GM19025 (cell line): ENCODE measurements at regions not wholly inside any gene's neighbourhood (a gene's known extent, or its start where the extent isn't known, plus 50 kb on each side); places are given as distances from the start of the nearest gene placed in this dataset.

Source experiments
- ATAC-seq: cut with Tn5 transposase; IDR thresholded peaks from one replicate; pipeline ENCODE4 v1.9.1; 2021; ENCODE audit warnings: mild to moderate bottlenecking, low read depth, moderate library complexity; ENCODE audit not compliant: unreplicated experiment

DNA sequence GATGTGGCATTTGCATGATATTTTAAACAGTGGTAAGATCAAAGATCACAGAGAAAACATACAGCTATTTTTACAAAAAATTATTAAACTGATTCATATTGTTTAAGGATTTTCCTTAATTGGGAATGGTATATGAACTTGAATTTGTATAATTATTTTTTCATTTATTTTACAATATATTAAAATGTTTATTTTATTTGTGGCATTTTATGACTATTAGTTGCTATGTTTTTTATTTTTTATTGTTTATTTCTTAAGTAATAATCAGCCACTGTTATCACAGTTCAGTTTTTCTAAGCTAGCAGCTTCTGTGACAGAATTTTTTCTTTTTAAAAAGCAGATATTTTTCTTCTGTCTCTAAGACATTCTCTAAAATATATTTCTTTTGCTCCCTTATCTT lies 387.0 kb upstream of the KHDRBS2 start:
- ATAC-seq = no peak

- no peak for ATAC-seq
These were observed 384.6 kb upstream of the KHDRBS2 start for GRCh38 chr6:62670490-62671223.

DNA sequence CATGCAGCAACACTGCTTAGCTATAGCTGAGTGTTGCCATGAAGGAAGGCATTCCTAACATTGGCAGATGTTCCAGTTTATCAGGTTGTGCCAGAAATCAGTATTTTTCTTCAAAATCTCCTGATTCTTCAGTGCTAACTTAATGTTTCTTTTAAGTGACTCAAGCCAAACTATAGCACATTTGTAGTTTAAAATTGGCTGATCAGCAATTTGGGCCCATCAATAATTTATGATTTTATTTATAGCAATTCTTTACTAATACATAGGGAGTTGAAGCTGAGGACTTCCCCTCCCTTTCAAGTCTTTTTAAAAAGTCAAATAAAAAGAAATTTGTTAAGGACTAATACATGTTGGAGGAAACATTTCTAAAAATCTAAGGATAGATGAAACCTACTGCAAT lies 383.8 kb upstream of the KHDRBS2 start:
- no peak for ATAC-seq

- ATAC-seq = no peak
These were observed 366.8 kb upstream of the KHDRBS2 start for GRCh38 chr6:62652692-62653328.

GRCh38 chr6:62645274-62645673 lies 359.2 kb upstream of the KHDRBS2 start:
- no peak for ATAC-seq

GRCh38 chr6:62640749-62641148 lies 354.7 kb upstream of the KHDRBS2 start:
- ATAC-seq = no peak

- no peak for ATAC-seq
These were observed 340.6 kb upstream of the KHDRBS2 start for GRCh38 chr6:62626661-62627060.

GRCh38 chr6:62623846-62624532 lies 338.0 kb upstream of the KHDRBS2 start:
- no peak for ATAC-seq

GRCh38 chr6:62615366-62616015 lies 329.5 kb upstream of the KHDRBS2 start:
- no peak for ATAC-seq

GRCh38 chr6:62614442-62614841 lies 328.4 kb upstream of the KHDRBS2 start:
- ATAC-seq = no peak

DNA sequence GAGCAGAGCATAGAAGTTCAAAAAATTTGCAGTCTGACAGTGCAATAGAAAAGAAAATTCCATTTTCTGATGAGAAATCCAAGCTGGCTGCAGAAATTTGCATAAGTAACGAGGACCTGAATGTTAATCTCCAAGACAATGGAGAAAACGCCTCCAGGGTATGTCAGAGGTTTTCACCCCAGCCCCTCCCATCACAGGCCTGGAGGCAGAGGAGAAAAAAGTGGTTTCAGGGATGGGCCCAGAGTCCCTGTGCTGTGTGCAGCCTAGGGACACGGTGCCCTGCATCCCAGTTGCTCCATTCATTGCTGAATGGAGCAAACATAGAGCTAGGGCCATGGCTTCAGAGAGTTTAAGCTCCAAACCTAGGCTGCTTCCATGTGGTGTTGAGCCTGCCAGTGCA lies 327.9 kb upstream of the KHDRBS2 start:
- ATAC-seq = no peak

GRCh38 chr6:62612471-62612870 lies 326.4 kb upstream of the KHDRBS2 start:
- no peak for ATAC-seq

DNA sequence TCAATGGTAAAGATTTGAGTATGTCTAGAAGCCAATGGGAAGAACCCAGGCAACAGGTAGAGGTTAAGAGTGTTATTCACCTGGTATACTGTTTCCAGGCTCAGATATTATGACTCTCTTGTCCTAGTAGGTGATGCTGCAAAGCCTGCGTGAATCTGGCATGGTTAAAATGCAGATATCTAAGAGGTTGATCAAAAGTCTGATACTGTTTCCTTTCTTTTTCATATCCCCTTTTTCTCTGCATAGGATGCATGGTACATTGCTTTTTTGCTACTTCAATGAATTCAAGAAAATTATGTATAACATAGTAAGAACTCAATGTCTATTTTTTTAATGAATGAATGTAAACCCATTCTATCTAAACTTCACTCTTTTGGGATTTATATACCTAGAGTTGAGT lies 284.3 kb upstream of the KHDRBS2 start:
- ATAC-seq = no peak

DNA sequence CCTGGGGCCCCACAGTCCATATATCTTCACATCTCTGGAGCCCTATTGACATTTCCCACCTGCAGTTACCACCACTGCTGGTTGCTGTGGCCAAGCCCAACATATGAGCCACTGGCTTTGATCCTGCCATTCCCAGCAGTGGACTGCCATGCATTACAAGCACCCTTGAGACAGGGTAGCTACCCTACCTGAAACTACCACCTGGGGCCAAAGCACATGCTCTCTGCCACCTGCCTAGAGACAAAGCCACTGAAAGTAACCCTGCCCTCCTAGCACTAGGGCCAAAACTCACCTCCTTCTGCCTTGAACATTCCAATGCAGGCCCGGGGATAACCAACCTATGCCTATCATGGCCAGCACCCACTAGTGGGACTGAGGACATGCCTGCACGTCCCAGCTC lies 255.5 kb upstream of the KHDRBS2 start:
- ATAC-seq = no peak

DNA sequence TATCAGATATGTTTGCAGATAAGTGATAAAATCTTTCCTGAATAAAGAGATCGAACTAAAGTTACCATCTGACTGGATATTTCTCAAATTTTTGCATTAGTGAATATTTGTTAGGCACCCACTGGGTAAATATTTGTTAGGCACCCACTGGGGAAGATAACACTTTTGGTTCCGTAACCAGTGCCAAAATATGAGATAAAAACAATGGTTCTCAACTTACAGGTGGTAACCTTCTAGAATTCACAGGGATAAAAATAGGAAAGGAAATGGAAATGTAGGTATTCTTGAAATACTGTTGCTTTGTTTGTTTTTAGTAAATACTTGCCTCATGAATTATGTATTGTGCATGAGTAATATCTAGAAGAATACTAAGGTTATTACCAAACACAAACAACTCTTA lies 245.0 kb upstream of the KHDRBS2 start:
- no peak for ATAC-seq

DNA sequence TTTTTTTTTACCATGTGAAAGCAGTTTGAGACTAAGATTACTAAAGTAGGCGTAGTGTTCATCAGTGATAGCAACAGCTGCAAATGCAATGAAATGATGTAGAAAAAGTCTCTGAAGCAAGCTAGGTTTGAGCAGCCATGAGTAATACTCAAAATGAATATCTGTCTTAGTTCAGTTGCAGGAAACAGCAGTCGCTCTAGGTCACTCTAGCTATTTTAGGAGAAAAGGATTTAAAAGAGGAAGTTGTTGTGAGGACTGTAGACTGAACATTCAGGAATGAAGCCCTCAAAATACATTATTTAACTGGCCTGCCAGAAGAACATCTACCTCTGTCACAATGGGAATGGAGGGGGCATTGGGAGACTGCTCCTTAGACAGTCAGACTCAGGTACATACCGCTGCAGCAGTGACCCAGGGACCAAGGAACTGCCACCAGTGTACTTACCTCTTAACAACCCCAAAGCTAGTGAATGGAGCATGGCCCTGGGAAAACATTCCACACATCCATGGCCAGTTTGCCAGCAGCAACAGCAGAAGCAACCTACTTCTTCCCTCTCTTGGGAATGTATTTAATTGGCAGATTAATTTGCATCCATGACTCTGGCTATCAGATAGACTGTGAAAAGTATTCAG lies 243.0 kb upstream of the KHDRBS2 start:
- no peak for ATAC-seq

- no peak for ATAC-seq
These were observed 237.6 kb upstream of the KHDRBS2 start for GRCh38 chr6:62523630-62524029.

DNA sequence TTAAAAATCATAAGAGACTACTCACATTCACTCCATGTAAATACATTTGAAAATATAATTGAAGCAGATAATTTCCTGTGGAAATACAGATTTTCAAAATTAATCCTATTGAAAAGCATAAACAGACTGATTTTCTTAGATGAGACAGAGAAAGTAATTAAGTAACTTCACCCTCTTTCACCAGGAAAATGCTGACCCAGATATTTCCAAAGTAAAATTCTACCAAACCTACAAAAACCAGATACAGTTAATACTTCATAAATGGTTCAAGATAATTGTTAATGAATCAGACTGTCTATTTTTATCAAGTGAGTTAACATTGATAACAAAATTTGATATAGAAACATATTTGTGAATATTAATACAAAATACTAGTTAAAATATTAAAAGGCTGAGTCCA lies 233.5 kb upstream of the KHDRBS2 start:
- ATAC-seq = no peak

DNA sequence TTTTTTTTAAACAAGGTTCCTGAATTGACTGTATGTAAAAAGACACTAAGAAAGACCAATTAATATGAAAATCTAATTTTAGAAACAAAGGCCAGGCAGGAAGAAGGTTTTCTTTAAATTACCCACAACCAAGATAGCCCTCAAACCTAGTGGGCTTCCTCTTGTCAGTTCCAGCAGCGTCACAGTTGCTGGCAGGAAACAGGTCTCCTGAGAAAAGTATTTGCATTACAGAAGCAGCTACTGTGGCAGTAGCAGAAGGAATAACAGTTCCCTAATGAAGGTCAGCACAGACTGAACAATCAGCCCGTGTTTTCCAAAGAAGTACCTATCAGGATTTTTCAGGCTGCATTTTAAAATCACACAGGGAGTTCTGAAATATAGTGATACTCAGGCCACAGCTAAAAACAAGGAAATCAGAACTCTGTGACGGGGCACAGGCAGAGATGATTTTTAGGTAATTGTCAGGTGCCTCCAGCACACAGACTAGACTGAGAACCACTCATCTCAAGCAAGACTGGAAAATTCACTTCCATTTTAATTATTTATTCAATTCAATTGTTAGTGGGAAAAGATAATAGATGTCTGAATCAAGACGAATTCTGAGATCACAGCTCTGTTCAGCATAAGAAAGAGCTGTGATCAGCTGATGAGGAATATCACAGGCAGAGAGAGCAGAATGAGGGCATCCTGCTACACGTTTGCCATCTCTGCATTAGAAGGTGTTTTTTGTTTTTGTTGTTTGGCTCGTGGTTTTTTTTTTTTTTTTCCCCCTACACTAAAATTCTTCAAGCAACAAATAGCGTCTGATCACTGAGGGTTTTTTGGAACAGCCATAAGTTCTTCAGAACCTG lies 230.5 kb upstream of the KHDRBS2 start:
- ATAC-seq = no peak
